ENCODE measurements at regions not wholly inside any gene's neighbourhood (a gene's known extent, or its start where the extent isn't known, plus 50 kb on each side); places are given as distances from the start of the nearest gene placed in this dataset.
A peak's percentile ranks its signal among the peaks of the same experiment; 100 is the strongest.

DNA sequence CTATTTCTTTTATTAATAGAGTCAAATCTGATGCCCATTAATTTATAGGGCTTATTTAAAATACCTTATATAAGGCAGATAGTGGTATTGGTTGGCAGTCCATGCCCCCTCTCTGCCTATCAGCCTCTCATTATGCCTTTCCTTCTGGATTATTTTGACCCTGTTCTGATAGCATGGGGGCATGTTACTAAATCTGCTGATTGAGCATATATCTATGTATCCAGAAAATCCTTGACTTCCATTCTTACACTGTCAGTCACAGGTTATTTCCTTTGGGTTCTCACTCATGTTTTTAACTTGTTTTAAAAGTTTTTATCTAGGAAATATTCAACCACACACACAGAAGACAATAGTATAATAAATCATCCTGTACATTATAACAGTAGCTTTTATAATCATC is 1184.9 kb downstream of the HACE1 start:
- no peak overlapping the region for H3K4me2 ChIP-seq
- no peak overlapping the region for H3K27ac ChIP-seq (ENCODE audit: low read depth in 2 of 2, low read length in 1 of 2)
- H3K9me3 ChIP-seq, result no peaks in the 10 kb centered on the region

DNA sequence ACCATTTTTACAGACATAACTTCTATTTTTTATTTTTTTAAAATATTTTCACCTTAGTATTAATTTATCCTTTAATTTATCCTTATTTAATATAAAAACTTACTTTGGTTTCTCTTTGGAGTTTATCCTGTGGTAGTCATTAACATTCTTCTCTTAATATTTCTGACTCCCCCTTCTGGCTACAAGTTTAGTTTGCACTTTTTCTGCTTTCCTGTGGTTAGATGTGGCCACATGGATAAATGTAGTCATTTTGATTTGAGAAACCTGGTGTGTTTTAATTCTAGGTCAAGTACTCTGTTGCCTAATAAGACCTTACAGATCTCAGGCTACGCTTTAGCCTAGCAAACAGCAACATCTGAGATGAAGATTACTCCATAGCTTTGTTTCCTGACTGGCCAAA is 1187.5 kb downstream of the HACE1 start:
- no peaks in the 10 kb centered on the region for H3F3A ChIP-seq (replicated peaks; ENCODE audit: insufficient read depth)
- WGBS (ENCODE audit: low lambda C conversion rate), result 47% methylated on average over 1 of the region's 1 CpG
- ChIA-PET CTCF (no interaction called here), POLR2A (no interaction called here)
- no peak for DNase-seq
- TF ChIP-seq, protein P1, sequence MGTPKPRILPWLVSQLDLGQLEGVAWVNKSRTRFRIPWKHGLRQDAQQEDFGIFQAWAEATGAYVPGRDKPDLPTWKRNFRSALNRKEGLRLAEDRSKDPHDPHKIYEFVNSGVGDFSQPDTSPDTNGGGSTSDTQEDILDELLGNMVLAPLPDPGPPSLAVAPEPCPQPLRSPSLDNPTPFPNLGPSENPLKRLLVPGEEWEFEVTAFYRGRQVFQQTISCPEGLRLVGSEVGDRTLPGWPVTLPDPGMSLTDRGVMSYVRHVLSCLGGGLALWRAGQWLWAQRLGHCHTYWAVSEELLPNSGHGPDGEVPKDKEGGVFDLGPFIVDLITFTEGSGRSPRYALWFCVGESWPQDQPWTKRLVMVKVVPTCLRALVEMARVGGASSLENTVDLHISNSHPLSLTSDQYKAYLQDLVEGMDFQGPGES (IDR thresholded peaks at IDR 0.05; ENCODE audit: low read depth, low read length), result no peak
- TF ChIP-seq, protein P2, sequence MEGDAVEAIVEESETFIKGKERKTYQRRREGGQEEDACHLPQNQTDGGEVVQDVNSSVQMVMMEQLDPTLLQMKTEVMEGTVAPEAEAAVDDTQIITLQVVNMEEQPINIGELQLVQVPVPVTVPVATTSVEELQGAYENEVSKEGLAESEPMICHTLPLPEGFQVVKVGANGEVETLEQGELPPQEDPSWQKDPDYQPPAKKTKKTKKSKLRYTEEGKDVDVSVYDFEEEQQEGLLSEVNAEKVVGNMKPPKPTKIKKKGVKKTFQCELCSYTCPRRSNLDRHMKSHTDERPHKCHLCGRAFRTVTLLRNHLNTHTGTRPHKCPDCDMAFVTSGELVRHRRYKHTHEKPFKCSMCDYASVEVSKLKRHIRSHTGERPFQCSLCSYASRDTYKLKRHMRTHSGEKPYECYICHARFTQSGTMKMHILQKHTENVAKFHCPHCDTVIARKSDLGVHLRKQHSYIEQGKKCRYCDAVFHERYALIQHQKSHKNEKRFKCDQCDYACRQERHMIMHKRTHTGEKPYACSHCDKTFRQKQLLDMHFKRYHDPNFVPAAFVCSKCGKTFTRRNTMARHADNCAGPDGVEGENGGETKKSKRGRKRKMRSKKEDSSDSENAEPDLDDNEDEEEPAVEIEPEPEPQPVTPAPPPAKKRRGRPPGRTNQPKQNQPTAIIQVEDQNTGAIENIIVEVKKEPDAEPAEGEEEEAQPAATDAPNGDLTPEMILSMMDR (IDR thresholded peaks at IDR 0.05), result peak; percentile 30; the same call in 1 of the 2 replicates
- TF ChIP-seq, protein P3, sequence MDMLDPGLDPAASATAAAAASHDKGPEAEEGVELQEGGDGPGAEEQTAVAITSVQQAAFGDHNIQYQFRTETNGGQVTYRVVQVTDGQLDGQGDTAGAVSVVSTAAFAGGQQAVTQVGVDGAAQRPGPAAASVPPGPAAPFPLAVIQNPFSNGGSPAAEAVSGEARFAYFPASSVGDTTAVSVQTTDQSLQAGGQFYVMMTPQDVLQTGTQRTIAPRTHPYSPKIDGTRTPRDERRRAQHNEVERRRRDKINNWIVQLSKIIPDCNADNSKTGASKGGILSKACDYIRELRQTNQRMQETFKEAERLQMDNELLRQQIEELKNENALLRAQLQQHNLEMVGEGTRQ (IDR thresholded peaks at IDR 0.05; ENCODE audit: borderline replicate concordance, low read depth, low read length), result no peak
- no peaks in the 10 kb centered on the region for H3K9me2 ChIP-seq
- no peaks in the 10 kb centered on the region for H3K4me1 ChIP-seq (ENCODE audit: control insufficient read depth in 1 of 2, insufficient read depth in 2 of 2, low read depth in 1 of 2, low read length in 1 of 2)
- H3K27ac ChIP-seq (ENCODE audit: low read depth in 2 of 2, low read length in 1 of 2), result no peak overlapping the region
- H2AFZ ChIP-seq (ENCODE audit: low read depth), result no peak overlapping the region
- no peak overlapping the region for H3K4me3 ChIP-seq (ENCODE audit: low read depth in 2 of 2, low read length in 1 of 2)
- no peak overlapping the region for H3K9ac ChIP-seq
- H3K27me3 ChIP-seq (ENCODE audit: insufficient read depth), result no peaks in the 10 kb centered on the region
- no peaks in the 10 kb centered on the region for H3K79me2 ChIP-seq (ENCODE audit: insufficient read depth)
- H4K20me1 ChIP-seq (ENCODE audit: insufficient read depth), result no peaks in the 10 kb centered on the region
- H3K36me3 ChIP-seq (replicated peaks in 1 of 2; ENCODE audit: control insufficient read depth in 1 of 2, insufficient read depth in 2 of 2, low read length in 1 of 2), result no peaks in the 10 kb centered on the region
- H3K9me3 ChIP-seq, result no peaks in the 10 kb centered on the region
- no peak overlapping the region for H3K4me2 ChIP-seq

More for the DNA sequence above, 1184.9 kb downstream of the HACE1 start:
- H3F3A ChIP-seq (replicated peaks; ENCODE audit: insufficient read depth), result no peaks in the 10 kb centered on the region
- no peaks in the 10 kb centered on the region for H3K4me1 ChIP-seq (ENCODE audit: control insufficient read depth in 1 of 2, insufficient read depth in 2 of 2, low read depth in 1 of 2, low read length in 1 of 2)
- TF ChIP-seq, protein P4, sequence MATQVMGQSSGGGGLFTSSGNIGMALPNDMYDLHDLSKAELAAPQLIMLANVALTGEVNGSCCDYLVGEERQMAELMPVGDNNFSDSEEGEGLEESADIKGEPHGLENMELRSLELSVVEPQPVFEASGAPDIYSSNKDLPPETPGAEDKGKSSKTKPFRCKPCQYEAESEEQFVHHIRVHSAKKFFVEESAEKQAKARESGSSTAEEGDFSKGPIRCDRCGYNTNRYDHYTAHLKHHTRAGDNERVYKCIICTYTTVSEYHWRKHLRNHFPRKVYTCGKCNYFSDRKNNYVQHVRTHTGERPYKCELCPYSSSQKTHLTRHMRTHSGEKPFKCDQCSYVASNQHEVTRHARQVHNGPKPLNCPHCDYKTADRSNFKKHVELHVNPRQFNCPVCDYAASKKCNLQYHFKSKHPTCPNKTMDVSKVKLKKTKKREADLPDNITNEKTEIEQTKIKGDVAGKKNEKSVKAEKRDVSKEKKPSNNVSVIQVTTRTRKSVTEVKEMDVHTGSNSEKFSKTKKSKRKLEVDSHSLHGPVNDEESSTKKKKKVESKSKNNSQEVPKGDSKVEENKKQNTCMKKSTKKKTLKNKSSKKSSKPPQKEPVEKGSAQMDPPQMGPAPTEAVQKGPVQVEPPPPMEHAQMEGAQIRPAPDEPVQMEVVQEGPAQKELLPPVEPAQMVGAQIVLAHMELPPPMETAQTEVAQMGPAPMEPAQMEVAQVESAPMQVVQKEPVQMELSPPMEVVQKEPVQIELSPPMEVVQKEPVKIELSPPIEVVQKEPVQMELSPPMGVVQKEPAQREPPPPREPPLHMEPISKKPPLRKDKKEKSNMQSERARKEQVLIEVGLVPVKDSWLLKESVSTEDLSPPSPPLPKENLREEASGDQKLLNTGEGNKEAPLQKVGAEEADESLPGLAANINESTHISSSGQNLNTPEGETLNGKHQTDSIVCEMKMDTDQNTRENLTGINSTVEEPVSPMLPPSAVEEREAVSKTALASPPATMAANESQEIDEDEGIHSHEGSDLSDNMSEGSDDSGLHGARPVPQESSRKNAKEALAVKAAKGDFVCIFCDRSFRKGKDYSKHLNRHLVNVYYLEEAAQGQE (IDR thresholded peaks at IDR 0.05; ENCODE audit: low read depth, low read length), result no peak
- TF ChIP-seq TAF1 (IDR thresholded peaks at IDR 0.05; ENCODE audit: borderline replicate concordance, low read depth, low read length) (no peak), YY1 (IDR thresholded peaks at IDR 0.05; ENCODE audit: low read depth) (no peak)
- TF ChIP-seq, protein P5, sequence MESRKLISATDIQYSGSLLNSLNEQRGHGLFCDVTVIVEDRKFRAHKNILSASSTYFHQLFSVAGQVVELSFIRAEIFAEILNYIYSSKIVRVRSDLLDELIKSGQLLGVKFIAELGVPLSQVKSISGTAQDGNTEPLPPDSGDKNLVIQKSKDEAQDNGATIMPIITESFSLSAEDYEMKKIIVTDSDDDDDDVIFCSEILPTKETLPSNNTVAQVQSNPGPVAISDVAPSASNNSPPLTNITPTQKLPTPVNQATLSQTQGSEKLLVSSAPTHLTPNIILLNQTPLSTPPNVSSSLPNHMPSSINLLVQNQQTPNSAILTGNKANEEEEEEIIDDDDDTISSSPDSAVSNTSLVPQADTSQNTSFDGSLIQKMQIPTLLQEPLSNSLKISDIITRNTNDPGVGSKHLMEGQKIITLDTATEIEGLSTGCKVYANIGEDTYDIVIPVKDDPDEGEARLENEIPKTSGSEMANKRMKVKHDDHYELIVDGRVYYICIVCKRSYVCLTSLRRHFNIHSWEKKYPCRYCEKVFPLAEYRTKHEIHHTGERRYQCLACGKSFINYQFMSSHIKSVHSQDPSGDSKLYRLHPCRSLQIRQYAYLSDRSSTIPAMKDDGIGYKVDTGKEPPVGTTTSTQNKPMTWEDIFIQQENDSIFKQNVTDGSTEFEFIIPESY (IDR thresholded peaks at IDR 0.05; ENCODE audit: borderline replicate concordance, low read depth), result no peak
- ChIA-PET CTCF (no interaction called here), POLR2A (no interaction called here)
- no peak overlapping the region for H3K9ac ChIP-seq
- peak overlapping the region; percentile 61; the same call in 1 of the 2 replicates for H2AFZ ChIP-seq (ENCODE audit: low read depth)
- DNase-seq, result no peak
- no peaks in the 10 kb centered on the region for H3K79me2 ChIP-seq (ENCODE audit: insufficient read depth)
- no peaks in the 10 kb centered on the region for H3K36me3 ChIP-seq (replicated peaks in 1 of 2; ENCODE audit: control insufficient read depth in 1 of 2, insufficient read depth in 2 of 2, low read length in 1 of 2)
- H4K20me1 ChIP-seq (ENCODE audit: insufficient read depth), result no peaks in the 10 kb centered on the region
- H3K4me3 ChIP-seq (ENCODE audit: low read depth in 2 of 2, low read length in 1 of 2), result no peak overlapping the region
- H3K9me2 ChIP-seq, result no peaks in the 10 kb centered on the region
- H3K27me3 ChIP-seq (ENCODE audit: insufficient read depth), result no peaks in the 10 kb centered on the region
